Calu3 (cell line): ENCODE measurements at regions not wholly inside any gene's neighbourhood (a gene's known extent, or its start where the extent isn't known, plus 50 kb on each side); places are given as distances from the start of the nearest gene placed in this dataset.

Experiments
- BruUV-seq: library from RNA; stranded (reverse); fragments of 400-500 nt; replicated peaks from 2 replicates; lab custom pipeline; 2021; lab: Mats Ljungman, UMichigan
- CTCF ChIA-PET: fragments of 300-600 bp; sonication (Branson Sonifier 250); formaldehyde crosslinking; loops from one replicate; lab custom pipeline; 2022; ENCODE audit warnings: antibody characterized with exemption; lab: Charles Lee
- DNase-seq: peaks from one replicate; pipeline ENCODE4 v3.0.0; 2022
- H3K27ac Mint-ChIP-seq: one replicate; pipeline ENCODE4 v1.8.0; 2022; ENCODE audit warnings: mixed read lengths; ENCODE audit not compliant: unreplicated experiment
- H3K27me3 Mint-ChIP-seq: one replicate; pipeline ENCODE4 v1.8.0; 2022; ENCODE audit warnings: mixed read lengths; ENCODE audit not compliant: unreplicated experiment
- H3K36me3 Mint-ChIP-seq: one replicate; pipeline ENCODE4 v1.8.0; 2022; ENCODE audit warnings: mild to moderate bottlenecking, moderate library complexity, mixed read lengths; ENCODE audit not compliant: insufficient read depth, unreplicated experiment
- H3K4me1 Mint-ChIP-seq: one replicate; pipeline ENCODE4 v1.8.0; 2022; ENCODE audit warnings: mild to moderate bottlenecking, low read depth, mixed read lengths; ENCODE audit not compliant: unreplicated experiment
- H3K4me3 Mint-ChIP-seq: one replicate; pipeline ENCODE4 v1.8.0; 2022; ENCODE audit warnings: mild to moderate bottlenecking, low read depth, moderate library complexity, mixed read lengths; ENCODE audit not compliant: unreplicated experiment
- H3K9me3 Mint-ChIP-seq: one replicate; pipeline ENCODE4 v1.8.0; 2022; ENCODE audit warnings: low read depth, mixed read lengths; ENCODE audit not compliant: unreplicated experiment
- CTCF ChIP-seq: fragments of 200-600 bp; IDR thresholded peaks from one replicate; pipeline ENCODE4 v1.8.0; 2022; ENCODE audit warnings: antibody characterized with exemption; ENCODE audit not compliant: unreplicated experiment
- intact Hi-C: fragments of 100-400 bp; cut with micrococcal nuclease; formaldehyde crosslinking; loops from one replicate; pipeline ENCODE4 v1.10.0; 2022; ENCODE audit not compliant: unreplicated experiment

GRCh38 chr4:44804301-44804700 lies 77.9 kb upstream of the GNPDA2 start:
- no peaks in the 10 kb centered on the region for H3K27me3 Mint-ChIP-seq
- no peak overlapping the region for H3K27ac Mint-ChIP-seq
- no peak for TF ChIP-seq CTCF
- BruUV-seq, result no TSS peak
- CTCF ChIA-PET, result no interaction called here
- DNase-seq, result no peak
- H3K4me1 Mint-ChIP-seq, result no peaks in the 10 kb centered on the region
- intact Hi-C loops, result no loop called here
- H3K4me3 Mint-ChIP-seq, result no peak overlapping the region
- H3K36me3 Mint-ChIP-seq, result no peaks in the 10 kb centered on the region
- H3K9me3 Mint-ChIP-seq, result peaks cover 3% of the 10 kb centered on the region

DNA sequence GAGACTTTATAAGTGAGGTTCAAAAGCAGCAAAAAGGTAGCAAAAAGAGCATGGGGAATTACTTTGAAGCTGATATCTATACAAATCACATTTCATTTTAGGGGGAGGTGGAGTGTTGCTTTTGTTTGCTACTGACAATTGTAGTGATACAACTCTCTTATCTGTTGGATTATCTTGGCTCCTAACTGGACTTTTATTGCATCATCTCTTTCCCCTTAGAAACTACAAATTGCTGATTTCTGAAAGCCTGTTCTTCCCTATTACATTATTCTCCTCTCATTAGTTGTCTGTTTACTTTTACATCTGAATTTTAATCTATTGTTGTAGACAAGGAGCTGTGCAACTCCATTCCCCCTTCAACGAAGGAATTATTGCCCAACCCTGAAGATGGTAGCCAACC lies 75.0 kb upstream of the GNPDA2 start:
- CTCF ChIA-PET, result no interaction called here
- no TSS peak for BruUV-seq

DNA sequence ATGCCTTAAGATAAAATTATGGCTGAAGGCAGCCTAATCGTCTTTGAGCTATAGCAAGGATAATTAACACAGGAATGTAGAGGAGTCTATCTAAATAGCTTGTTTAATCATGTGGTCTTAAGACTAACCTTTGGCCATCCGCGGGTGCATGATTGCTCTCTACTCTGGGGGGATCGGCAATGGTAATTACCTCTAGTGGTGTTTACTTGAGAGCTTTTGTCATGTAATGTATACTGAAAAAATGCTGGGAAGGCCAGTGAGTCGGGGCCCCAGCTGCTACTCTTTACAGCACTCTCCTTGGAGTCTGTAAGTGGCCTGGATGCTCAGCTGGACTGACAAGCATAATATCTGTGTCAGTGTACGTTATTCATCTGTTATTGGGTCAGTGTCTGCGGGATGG lies 65.5 kb upstream of the GNPDA2 start:
- no peaks in the 10 kb centered on the region for H3K36me3 Mint-ChIP-seq
- no peak for DNase-seq
- H3K4me1 Mint-ChIP-seq, result no peaks in the 10 kb centered on the region
- H3K4me3 Mint-ChIP-seq, result no peak overlapping the region
- H3K27me3 Mint-ChIP-seq, result no peaks in the 10 kb centered on the region
- CTCF ChIA-PET, result no interaction called here
- TF ChIP-seq CTCF, result no peak
- intact Hi-C loops, result no loop called here
- H3K9me3 Mint-ChIP-seq, result peaks cover 3% of the 10 kb centered on the region
- H3K27ac Mint-ChIP-seq, result no peak overlapping the region
- no TSS peak for BruUV-seq

More for the DNA sequence above, 75.0 kb upstream of the GNPDA2 start:
- no peak overlapping the region for H3K4me3 Mint-ChIP-seq
- intact Hi-C loops, result no loop called here
- H3K4me1 Mint-ChIP-seq, result no peaks in the 10 kb centered on the region
- DNase-seq, result no peak
- H3K9me3 Mint-ChIP-seq, result peaks cover 6% of the 10 kb centered on the region
- no peaks in the 10 kb centered on the region for H3K27me3 Mint-ChIP-seq
- no peak for TF ChIP-seq CTCF
- no peak overlapping the region for H3K27ac Mint-ChIP-seq
- no peaks in the 10 kb centered on the region for H3K36me3 Mint-ChIP-seq

GRCh38 chr4:44777115-44777514 lies 50.8 kb upstream of the GNPDA2 start:
- no TSS peak for BruUV-seq
- H3K36me3 Mint-ChIP-seq, result no peaks in the 10 kb centered on the region
- no peaks in the 10 kb centered on the region for H3K27me3 Mint-ChIP-seq
- H3K4me3 Mint-ChIP-seq, result no peak overlapping the region
- TF ChIP-seq CTCF, result no peak
- H3K9me3 Mint-ChIP-seq, result peaks cover 4% of the 10 kb centered on the region
- no peak overlapping the region for H3K27ac Mint-ChIP-seq
- no peaks in the 10 kb centered on the region for H3K4me1 Mint-ChIP-seq
- no peak for DNase-seq
- intact Hi-C loops, result no loop called here
- CTCF ChIA-PET, result no interaction called here
